ENCODE measurements at regions not wholly inside any gene's neighbourhood (a gene's known extent, or its start where the extent isn't known, plus 50 kb on each side); places are given as distances from the start of the nearest gene placed in this dataset.

- Histone ChIP-seq H3F3A (ENCODE audit: low read depth) (no peaks in the 10 kb centered on the region), H2AFZ (ENCODE audit: low read length) (no peak overlapping the region), H3K79me2 (ENCODE audit: insufficient read depth, low read length) (no peaks in the 10 kb centered on the region), H3K27me3 (ENCODE audit: insufficient read depth, low read length, poor library complexity, severe bottlenecking) (no peaks in the 10 kb centered on the region), H3K4me3 (ENCODE audit: low read length, poor library complexity, severe bottlenecking) (no peak overlapping the region), H3K4me1 (ENCODE audit: insufficient read depth, low read length, poor library complexity, severe bottlenecking) (no peaks in the 10 kb centered on the region), H3K9ac (ENCODE audit: low read depth, low read length, poor library complexity, severe bottlenecking) (no peak overlapping the region), H3K9me2 (replicated peaks; ENCODE audit: low read depth, low read length) (no peaks in the 10 kb centered on the region), H3K36me3 (ENCODE audit: insufficient read depth, low read length) (no peaks in the 10 kb centered on the region), H3K4me2 (ENCODE audit: low read depth, low read length, poor library complexity, severe bottlenecking) (no peak overlapping the region), H3K9me3 (ENCODE audit: insufficient read depth, low read depth, low read length) (no peaks in the 10 kb centered on the region), H4K20me1 (ENCODE audit: insufficient read depth, low read length, poor library complexity, severe bottlenecking) (no peaks in the 10 kb centered on the region)
- TF ChIP-seq EZH2phosphoT487 (IDR thresholded peaks at IDR 0.05; ENCODE audit: borderline replicate concordance) = no peak
- TF ChIP-seq CTCF (conservative IDR thresholded peaks at IDR 0.05; ENCODE audit: low read length) = no peak
These were observed 399.8 kb upstream of the SALL1 start for GRCh38 chr16:51550800-51551347.

GRCh38 chr16:51549836-51550235, 398.8 kb upstream of the SALL1 start:
- H3K9me2 ChIP-seq (replicated peaks; ENCODE audit: low read depth, low read length) = no peaks in the 10 kb centered on the region
- H3K79me2 ChIP-seq (ENCODE audit: insufficient read depth, low read length) = no peaks in the 10 kb centered on the region
- H3K4me1 ChIP-seq (ENCODE audit: insufficient read depth, low read length, poor library complexity, severe bottlenecking) = no peaks in the 10 kb centered on the region
- no peak overlapping the region for H2AFZ ChIP-seq (ENCODE audit: low read length)
- H3K9ac ChIP-seq (ENCODE audit: low read depth, low read length, poor library complexity, severe bottlenecking) = no peak overlapping the region
- no peaks in the 10 kb centered on the region for H3K9me3 ChIP-seq (ENCODE audit: insufficient read depth, low read depth, low read length)
- H3K27me3 ChIP-seq (ENCODE audit: insufficient read depth, low read length, poor library complexity, severe bottlenecking) = no peaks in the 10 kb centered on the region
- no peaks in the 10 kb centered on the region for H4K20me1 ChIP-seq (ENCODE audit: insufficient read depth, low read length, poor library complexity, severe bottlenecking)
- no peaks in the 10 kb centered on the region for H3F3A ChIP-seq (ENCODE audit: low read depth)
- H3K4me3 ChIP-seq (ENCODE audit: low read length, poor library complexity, severe bottlenecking) = no peak overlapping the region
- no peak overlapping the region for H3K4me2 ChIP-seq (ENCODE audit: low read depth, low read length, poor library complexity, severe bottlenecking)
- H3K36me3 ChIP-seq (ENCODE audit: insufficient read depth, low read length) = no peaks in the 10 kb centered on the region
- TF ChIP-seq CTCF (conservative IDR thresholded peaks at IDR 0.05; ENCODE audit: low read length) (no peak), EZH2phosphoT487 (IDR thresholded peaks at IDR 0.05; ENCODE audit: borderline replicate concordance) (no peak)

- Histone ChIP-seq H3K9me3 (ENCODE audit: insufficient read depth, low read depth, low read length) (no peaks in the 10 kb centered on the region), H3F3A (ENCODE audit: low read depth) (no peaks in the 10 kb centered on the region), H3K79me2 (ENCODE audit: insufficient read depth, low read length) (no peaks in the 10 kb centered on the region), H3K36me3 (ENCODE audit: insufficient read depth, low read length) (no peaks in the 10 kb centered on the region), H3K9me2 (replicated peaks; ENCODE audit: low read depth, low read length) (no peaks in the 10 kb centered on the region), H3K4me1 (ENCODE audit: insufficient read depth, low read length, poor library complexity, severe bottlenecking) (no peaks in the 10 kb centered on the region), H2AFZ (ENCODE audit: low read length) (no peak overlapping the region), H3K4me2 (ENCODE audit: low read depth, low read length, poor library complexity, severe bottlenecking) (no peak overlapping the region), H4K20me1 (ENCODE audit: insufficient read depth, low read length, poor library complexity, severe bottlenecking) (no peaks in the 10 kb centered on the region), H3K27me3 (ENCODE audit: insufficient read depth, low read length, poor library complexity, severe bottlenecking) (no peaks in the 10 kb centered on the region), H3K9ac (ENCODE audit: low read depth, low read length, poor library complexity, severe bottlenecking) (no peak overlapping the region), H3K4me3 (ENCODE audit: low read length, poor library complexity, severe bottlenecking) (no peak overlapping the region)
- no peak for TF ChIP-seq EZH2phosphoT487 (IDR thresholded peaks at IDR 0.05; ENCODE audit: borderline replicate concordance)
- no peak for TF ChIP-seq CTCF (conservative IDR thresholded peaks at IDR 0.05; ENCODE audit: low read length)
These were observed 394.9 kb upstream of the SALL1 start for GRCh38 chr16:51545951-51546350.
